ENCODE measurements at regions not wholly inside any gene's neighbourhood (a gene's known extent, or its start where the extent isn't known, plus 50 kb on each side); places are given as distances from the start of the nearest gene placed in this dataset.

DNA sequence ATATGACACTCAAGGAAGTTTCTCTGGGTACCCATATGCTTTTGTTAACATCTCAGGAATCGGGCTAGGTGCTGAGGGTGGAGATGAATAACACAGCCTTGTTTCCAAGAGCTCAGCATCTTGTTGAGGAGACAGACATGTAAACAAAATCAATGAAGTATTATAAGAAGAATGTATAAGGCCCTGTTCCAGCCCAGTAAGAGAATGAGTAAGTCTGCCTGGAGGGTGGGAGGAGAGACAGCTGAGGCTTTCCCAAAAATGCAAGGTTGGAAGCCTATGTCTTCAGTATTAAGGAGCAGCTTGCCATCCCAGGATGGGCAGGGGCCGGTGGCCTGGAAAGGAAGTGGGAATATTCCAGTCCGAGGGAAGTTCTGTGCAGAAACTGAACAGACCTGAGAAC is 615.3 kb upstream of the BTBD3 start:
- Histone ChIP-seq H3K4me1 (ENCODE audit: insufficient read depth, low read length) (no peaks in the 10 kb centered on the region), H3K9ac (ENCODE audit: insufficient read depth, low read depth, low read length) (no peak overlapping the region), H3K4me3 (replicated peaks in 1 of 3; ENCODE audit: insufficient read depth in 1 of 3, low read depth in 2 of 3, low read length in 3 of 3) (no peak overlapping the region), H3K79me2 (ENCODE audit: insufficient read depth, low read length) (no peaks in the 10 kb centered on the region), H2AFZ (ENCODE audit: low read length) (no peak overlapping the region), H3K27ac (ENCODE audit: extremely low read length, insufficient read depth, low read length) (no peak overlapping the region), H4K20me1 (ENCODE audit: insufficient read depth, low read length) (no peaks in the 10 kb centered on the region), H3K36me3 (replicated peaks in 1 of 2; ENCODE audit: control insufficient read depth in 1 of 2, insufficient read depth in 2 of 2, low read length in 2 of 2) (no peaks in the 10 kb centered on the region), H3K27me3 (ENCODE audit: control insufficient read depth in 1 of 2, insufficient read depth in 2 of 2, low read length in 2 of 2) (peaks cover 0 to 5% of the 10 kb centered on the region in 2 experiments; a peak in 3 of 5 replicates), H3K4me2 (ENCODE audit: low read depth, low read length) (no peak overlapping the region), H3K9me3 (ENCODE audit: low read length) (no peaks in the 10 kb centered on the region)
- POLR2A ChIA-PET: no interaction called here
- BruUV-seq (replicated peaks): no TSS peak
- intact Hi-C loops (cut with micrococcal nuclease; ENCODE audit: unreplicated experiment): no loop called here
- 16% methylated on average over 3 of the region's 3 CpGs for WGBS (ENCODE audit: low lambda C conversion rate)
- no peak for FAIRE-seq
- CTCF ChIA-PET (ENCODE audit: low intra/inter-chr PET ratio, low total read pairs): no interaction called here
- DNase-seq (ENCODE audit: low spot score): no peak
- in situ Hi-C loops (cut with HindIII; ENCODE audit: extremely low pct_ligation_motif_present, low pct_unique_long_range_greater_than_20kb): no loop called here
- no peak for ATAC-seq
- TF ChIP-seq, protein P1, sequence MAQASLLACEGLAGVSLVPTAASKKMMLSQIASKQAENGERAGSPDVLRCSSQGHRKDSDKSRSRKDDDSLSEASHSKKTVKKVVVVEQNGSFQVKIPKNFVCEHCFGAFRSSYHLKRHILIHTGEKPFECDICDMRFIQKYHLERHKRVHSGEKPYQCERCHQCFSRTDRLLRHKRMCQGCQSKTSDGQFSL (CRISPR knock-in tag; IDR thresholded peaks at IDR 0.05): no peak
- TF ChIP-seq, protein P2, sequence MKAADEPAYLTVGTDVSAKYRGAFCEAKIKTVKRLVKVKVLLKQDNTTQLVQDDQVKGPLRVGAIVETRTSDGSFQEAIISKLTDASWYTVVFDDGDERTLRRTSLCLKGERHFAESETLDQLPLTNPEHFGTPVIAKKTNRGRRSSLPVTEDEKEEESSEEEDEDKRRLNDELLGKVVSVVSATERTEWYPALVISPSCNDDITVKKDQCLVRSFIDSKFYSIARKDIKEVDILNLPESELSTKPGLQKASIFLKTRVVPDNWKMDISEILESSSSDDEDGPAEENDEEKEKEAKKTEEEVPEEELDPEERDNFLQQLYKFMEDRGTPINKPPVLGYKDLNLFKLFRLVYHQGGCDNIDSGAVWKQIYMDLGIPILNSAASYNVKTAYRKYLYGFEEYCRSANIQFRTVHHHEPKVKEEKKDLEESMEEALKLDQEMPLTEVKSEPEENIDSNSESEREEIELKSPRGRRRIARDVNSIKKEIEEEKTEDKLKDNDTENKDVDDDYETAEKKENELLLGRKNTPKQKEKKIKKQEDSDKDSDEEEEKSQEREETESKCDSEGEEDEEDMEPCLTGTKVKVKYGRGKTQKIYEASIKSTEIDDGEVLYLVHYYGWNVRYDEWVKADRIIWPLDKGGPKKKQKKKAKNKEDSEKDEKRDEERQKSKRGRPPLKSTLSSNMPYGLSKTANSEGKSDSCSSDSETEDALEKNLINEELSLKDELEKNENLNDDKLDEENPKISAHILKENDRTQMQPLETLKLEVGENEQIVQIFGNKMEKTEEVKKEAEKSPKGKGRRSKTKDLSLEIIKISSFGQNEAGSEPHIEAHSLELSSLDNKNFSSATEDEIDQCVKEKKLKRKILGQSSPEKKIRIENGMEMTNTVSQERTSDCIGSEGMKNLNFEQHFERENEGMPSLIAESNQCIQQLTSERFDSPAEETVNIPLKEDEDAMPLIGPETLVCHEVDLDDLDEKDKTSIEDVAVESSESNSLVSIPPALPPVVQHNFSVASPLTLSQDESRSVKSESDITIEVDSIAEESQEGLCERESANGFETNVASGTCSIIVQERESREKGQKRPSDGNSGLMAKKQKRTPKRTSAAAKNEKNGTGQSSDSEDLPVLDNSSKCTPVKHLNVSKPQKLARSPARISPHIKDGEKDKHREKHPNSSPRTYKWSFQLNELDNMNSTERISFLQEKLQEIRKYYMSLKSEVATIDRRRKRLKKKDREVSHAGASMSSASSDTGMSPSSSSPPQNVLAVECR (CRISPR knock-in tag; IDR thresholded peaks at IDR 0.05; ENCODE audit: borderline replicate concordance): no peak
- TF ChIP-seq, protein P3, sequence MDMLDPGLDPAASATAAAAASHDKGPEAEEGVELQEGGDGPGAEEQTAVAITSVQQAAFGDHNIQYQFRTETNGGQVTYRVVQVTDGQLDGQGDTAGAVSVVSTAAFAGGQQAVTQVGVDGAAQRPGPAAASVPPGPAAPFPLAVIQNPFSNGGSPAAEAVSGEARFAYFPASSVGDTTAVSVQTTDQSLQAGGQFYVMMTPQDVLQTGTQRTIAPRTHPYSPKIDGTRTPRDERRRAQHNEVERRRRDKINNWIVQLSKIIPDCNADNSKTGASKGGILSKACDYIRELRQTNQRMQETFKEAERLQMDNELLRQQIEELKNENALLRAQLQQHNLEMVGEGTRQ (IDR thresholded peaks at IDR 0.05; ENCODE audit: low read depth, low read length): no peak
- TF ChIP-seq, protein P3 (CRISPR knock-in tag; IDR thresholded peaks at IDR 0.05; ENCODE audit: borderline replicate concordance): no peak
- TF ChIP-seq ZNF570 (CRISPR knock-in tag; IDR thresholded peaks at IDR 0.05; ENCODE audit: borderline replicate concordance): no peak
- TF ChIP-seq CHCHD3 (CRISPR knock-in tag; IDR thresholded peaks at IDR 0.05): no peak
- TF ChIP-seq, protein P4, sequence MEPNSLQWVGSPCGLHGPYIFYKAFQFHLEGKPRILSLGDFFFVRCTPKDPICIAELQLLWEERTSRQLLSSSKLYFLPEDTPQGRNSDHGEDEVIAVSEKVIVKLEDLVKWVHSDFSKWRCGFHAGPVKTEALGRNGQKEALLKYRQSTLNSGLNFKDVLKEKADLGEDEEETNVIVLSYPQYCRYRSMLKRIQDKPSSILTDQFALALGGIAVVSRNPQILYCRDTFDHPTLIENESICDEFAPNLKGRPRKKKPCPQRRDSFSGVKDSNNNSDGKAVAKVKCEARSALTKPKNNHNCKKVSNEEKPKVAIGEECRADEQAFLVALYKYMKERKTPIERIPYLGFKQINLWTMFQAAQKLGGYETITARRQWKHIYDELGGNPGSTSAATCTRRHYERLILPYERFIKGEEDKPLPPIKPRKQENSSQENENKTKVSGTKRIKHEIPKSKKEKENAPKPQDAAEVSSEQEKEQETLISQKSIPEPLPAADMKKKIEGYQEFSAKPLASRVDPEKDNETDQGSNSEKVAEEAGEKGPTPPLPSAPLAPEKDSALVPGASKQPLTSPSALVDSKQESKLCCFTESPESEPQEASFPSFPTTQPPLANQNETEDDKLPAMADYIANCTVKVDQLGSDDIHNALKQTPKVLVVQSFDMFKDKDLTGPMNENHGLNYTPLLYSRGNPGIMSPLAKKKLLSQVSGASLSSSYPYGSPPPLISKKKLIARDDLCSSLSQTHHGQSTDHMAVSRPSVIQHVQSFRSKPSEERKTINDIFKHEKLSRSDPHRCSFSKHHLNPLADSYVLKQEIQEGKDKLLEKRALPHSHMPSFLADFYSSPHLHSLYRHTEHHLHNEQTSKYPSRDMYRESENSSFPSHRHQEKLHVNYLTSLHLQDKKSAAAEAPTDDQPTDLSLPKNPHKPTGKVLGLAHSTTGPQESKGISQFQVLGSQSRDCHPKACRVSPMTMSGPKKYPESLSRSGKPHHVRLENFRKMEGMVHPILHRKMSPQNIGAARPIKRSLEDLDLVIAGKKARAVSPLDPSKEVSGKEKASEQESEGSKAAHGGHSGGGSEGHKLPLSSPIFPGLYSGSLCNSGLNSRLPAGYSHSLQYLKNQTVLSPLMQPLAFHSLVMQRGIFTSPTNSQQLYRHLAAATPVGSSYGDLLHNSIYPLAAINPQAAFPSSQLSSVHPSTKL (CRISPR knock-in tag; IDR thresholded peaks at IDR 0.05): no peak
- TF ChIP-seq, protein P5, sequence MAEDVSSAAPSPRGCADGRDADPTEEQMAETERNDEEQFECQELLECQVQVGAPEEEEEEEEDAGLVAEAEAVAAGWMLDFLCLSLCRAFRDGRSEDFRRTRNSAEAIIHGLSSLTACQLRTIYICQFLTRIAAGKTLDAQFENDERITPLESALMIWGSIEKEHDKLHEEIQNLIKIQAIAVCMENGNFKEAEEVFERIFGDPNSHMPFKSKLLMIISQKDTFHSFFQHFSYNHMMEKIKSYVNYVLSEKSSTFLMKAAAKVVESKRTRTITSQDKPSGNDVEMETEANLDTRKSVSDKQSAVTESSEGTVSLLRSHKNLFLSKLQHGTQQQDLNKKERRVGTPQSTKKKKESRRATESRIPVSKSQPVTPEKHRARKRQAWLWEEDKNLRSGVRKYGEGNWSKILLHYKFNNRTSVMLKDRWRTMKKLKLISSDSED (CRISPR knock-in tag; IDR thresholded peaks at IDR 0.05): no peak
- TF ChIP-seq ZNF451 (CRISPR knock-in tag; IDR thresholded peaks at IDR 0.05): no peak
- TF ChIP-seq, protein P6, sequence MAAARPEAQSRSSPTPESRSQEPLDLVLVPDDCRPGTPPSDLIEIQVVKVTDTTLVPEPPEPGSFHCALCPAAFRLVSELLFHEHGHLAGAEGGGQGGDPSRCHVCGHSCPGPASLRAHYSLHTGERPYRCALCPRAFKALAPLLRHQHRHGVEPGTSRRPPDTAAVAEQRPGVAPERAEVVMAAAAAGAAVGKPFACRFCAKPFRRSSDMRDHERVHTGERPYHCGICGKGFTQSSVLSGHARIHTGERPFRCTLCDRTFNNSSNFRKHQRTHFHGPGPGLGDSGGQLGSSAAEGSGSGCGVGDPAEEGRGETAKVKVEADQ (CRISPR knock-in tag; IDR thresholded peaks at IDR 0.05; ENCODE audit: borderline replicate concordance): no peak
- TF ChIP-seq NFATC3 (CRISPR knock-in tag; IDR thresholded peaks at IDR 0.05): no peak
- TF ChIP-seq POLR2A (IDR thresholded peaks at IDR 0.05; ENCODE audit: insufficient read depth in 1 of 2, low read depth in 2 of 2, low read length in 2 of 2): no peak
